HG03457 (cell line): ENCODE measurements at regions not wholly inside any gene's neighbourhood (a gene's known extent, or its start where the extent isn't known, plus 50 kb on each side); places are given as distances from the start of the nearest gene placed in this dataset.

Experiments used
- ATAC-seq: cut with Tn5 transposase; IDR thresholded peaks from one replicate; pipeline ENCODE4 v1.9.1; 2021; ENCODE audit warnings: moderate number of reproducible peaks; ENCODE audit not compliant: unreplicated experiment

DNA sequence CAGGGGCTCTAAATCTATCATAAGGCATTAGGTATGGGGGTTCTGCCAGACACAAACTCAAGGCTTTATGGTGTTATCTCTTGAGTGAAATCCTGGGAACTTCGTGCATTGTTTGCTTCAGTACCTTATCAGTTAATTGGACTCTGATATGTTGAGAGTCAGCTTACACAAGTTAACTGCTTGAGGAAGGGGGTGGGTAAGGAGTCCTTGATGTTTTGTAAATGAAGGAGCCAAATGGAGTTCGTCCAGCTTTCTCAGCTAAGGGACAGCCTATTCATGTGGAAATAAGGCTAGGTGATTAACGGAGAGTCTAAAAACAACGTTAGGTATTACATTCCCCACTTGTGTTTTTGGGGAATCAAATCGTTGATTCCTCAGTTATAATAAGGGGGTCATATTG lies 157.4 kb downstream of the TRIM27 start:
- no peak for ATAC-seq

DNA sequence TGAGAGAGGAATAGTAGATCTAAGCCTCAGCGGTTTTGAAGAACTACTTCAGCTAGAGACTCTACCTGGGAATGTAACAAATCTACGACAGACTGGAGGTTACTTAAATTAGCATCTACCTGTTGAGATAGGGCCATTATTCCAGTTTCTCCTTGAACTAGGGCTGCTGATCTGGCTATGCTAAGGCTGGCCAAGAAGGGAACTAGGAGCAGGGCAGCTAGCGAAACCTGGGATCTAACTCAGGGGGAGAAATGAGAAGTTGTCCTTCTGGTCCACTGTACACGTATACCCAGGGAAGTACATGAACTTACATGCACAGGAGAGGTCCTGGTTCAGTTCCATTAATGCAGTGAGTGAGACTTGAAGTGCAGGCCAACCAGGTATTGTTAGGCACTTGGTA lies 156.7 kb downstream of the TRIM27 start:
- no peak for ATAC-seq

DNA sequence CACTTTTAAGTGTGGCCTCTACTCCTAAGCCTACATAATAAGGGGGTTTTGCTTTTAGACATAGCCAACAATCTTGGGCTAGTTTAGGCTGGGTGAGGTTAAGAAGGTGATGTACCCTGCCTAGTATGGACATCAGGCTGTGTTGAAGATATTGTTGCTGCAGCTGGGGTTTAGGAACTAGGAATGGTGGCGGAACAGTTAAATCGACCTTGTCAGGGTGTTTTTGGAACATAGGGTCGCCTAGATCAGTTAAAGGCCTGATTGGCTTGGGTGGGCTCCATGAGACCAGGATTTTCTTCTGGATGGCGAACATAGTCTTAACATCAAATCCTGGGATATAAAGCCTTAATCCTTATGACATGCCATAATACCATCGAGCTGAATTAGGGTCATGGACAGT lies 156.1 kb downstream of the TRIM27 start:
- ATAC-seq: no peak

DNA sequence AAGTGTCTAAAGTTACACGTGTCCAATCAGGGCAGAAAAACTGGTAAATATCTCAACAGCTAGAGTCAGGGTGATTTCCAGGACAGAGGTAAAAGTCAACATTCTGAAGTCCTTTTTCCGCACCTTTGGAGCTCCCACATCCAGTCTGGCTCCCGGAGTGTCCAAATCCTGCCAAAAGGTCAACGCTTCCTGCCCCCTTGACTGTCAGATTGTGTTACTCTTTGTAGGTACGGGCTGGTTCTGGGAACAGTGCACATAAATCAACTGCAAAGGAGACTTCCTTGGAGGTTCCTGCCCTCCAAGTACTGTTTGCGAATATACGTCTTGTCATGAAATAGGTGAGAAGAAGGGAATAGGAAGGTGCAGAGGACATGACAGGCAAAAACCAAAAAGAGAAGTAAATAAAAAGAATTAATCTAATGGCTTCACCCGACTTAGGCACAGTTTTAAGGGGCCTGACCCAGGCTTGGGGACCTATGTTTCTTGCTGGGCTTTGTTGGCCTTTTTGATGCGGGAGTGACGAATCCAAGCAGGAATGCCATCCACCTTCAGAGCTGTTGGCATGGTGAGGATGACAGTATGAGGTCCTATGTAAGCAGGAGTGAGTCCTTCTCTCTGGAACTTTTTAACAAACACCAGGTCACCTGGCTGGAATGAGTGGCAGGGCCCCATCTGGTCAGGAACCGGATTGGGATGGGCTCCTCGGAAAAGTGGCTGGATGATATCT lies 155.4 kb downstream of the TRIM27 start:
- ATAC-seq: no peak

DNA sequence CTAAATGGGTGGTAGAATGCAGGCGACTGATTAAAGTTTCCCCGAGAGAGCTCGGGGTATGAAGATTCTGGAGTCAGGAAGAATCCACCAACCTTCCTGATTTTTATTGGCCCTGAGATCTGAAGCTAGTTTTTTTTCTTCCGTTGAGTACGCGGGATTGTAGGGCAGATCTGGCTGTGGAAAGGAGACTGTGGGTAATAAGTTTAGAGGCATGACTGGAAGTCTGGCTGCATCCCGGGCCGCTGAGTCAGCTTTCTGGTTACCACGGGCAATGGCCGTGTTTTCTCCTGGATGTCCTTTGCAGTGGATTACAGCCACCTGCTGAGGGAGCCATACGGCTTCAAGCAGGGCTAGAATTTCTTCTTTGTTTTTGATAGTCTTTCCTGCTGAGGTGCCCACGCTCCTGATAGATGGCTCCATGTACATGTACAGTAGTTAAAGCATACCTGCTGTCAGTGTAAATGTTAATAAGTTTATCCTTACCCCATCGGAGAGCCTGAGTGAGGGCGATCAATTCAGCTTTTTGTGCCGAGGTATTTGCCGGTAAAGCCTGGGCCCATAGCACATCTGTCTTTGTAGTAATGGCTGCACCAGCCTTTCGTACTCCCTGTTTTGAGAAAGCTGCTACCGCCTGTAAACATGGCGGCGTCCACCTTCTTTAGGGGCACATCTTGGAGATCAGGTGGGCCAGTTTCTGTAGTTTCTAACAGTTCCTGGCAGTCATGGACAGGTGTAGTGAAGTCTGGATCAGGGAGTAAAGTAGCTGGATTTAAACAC lies 154.0 kb downstream of the TRIM27 start:
- no peak for ATAC-seq

DNA sequence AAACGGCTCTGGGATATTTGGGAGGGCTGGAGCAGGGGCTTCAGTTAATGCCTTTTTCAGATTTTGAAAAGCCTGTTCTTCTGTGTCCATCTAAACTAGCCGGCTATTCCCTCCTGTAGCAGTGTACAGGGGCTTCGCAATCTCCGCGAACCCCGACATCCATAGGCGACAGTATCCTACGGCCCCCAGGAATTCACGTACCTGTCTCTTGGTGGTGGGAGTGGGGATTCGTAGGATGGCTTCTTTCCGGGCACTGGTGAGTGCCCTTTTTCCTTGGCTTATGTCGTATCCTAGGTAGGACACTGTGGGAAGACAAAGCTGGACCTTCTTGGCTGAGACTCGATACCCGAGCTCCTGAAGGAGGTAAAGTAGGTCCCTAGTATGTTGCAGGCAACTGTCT lies 153.1 kb downstream of the TRIM27 start:
- ATAC-seq: no peak

DNA sequence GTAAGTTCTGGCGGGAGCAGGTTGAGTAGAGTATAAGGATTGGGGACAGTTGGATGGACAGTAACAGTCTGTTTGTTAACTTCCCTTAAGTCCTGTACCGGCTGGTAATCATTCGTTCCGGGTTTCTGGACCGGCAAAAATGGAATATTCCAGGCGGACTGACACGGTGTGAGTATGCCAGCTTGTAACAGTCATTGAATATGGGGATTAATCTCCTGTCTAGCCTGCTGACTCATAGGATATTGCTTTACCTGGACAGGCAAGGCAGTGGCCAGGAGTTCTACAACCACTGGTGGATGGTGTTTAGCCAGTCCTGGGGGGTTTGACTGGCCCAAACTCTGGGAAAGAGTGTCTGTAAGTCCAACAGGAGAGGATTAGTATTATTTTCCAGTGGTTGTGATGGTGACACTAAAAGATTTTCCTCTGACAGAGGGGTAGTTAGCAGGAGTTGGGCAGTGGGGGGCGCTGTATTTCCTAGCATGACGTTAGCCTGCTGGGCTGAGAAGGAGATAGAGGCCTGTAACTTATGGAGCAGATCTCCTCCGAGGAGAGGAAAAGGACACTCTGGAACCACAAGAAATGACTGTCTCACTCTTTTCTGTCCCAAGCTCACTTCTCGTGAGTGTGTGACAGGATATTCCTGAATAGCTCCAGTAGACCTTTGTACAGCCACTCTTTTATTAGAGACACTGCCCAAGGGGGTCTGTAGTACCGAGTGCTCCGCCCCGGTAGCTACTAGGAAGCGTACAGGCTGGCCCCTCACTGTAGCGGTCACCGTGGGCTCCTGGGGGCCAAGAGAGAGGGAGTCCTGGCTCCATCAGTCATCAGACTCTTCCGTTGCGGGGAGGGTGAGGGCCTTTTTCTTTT lies 152.2 kb downstream of the TRIM27 start:
- ATAC-seq: no peak

DNA sequence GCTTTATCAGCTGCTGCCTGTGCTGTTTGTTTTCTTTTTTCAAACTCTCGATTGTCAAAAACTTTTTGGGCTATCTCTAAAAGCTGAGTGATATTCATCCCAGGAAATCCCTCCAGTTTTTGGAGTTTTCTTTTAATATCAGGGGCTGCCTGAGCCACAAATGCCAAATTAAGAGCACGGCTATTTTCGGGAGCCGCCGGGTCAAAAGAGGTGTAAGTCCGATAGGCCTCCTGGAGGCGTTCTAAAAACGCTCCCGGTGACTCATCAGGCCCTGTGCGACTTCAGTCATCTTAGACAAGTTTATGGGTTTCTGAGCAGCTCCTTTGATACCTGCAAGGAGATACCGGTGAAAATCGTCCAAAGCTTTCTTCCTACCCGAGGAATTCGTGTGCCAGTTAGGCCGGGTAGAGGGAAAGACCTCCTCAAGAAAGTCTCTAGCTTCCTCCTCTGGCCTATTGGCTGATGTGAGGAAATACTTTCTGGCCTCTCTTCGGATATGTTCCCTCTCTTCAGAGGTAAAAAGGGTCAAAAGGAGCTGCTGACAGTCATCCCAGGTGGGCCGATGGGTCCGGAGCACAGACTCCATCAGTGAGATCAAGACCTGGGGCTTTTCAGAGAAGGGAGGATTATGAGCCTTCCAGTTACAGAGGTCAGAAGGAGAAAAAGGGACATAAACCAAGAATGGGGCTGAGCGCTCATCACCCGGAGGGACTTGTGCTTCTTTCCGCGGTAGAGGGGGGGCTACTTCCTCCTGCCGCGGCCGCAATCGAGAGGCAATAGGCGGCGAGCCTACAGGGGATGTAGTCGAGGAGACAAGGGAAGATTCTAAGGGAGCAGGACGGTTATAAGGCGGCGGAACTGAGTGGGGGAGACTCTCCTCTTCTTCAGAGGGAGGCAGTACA lies 151.1 kb downstream of the TRIM27 start:
- no peak for ATAC-seq

DNA sequence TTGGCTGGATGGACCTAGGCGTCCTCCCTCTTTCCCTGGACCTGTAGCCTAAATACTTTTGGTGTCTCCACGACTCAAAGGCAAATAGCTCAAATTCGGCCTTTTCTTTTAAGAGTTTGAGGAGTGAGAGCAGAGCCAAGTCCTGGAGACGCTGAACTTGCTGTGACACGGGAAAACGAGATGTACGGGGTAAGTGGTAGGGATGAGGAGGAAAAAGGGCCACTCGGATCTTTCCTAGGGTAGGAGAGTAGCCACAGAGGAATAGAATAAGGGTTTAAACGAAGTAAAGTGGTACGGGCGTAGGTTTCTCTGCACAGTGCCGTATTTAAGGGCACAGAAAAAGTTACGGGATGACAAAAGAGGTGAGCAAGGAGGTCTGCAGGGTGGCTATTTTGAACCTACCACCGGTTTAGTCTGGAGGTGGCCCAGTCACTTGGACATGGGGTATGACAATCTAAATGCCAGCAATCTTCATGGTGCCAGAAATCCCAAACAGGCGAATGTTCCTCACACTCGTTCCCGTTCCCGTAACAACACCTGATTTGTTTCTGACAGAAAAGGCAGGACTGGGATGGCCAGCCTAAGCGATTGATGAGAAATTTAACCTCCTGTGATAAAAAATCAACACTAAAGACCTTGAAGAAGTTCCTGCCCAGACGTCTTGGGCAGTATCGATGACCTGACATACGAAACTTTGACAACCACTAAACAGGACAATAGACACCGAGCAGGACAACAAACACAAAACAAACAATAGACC lies 149.3 kb downstream of the TRIM27 start:
- ATAC-seq: no peak

DNA sequence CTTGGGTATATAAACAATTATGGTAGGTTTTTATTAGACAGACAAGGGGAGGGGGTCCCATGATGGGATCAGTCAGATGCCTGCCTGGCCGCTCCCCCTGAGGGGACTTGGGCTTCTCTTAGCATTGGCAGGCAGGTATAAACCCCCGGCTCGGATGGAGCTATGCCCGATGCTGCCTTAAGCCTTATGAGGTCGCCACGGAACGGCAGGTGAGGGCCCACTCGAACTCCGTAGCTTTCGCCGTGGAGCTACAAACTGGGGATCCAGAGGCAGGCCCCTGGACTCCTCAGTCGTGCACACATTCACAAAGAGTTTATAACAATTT lies 148.8 kb downstream of the TRIM27 start:
- ATAC-seq: no peak

DNA sequence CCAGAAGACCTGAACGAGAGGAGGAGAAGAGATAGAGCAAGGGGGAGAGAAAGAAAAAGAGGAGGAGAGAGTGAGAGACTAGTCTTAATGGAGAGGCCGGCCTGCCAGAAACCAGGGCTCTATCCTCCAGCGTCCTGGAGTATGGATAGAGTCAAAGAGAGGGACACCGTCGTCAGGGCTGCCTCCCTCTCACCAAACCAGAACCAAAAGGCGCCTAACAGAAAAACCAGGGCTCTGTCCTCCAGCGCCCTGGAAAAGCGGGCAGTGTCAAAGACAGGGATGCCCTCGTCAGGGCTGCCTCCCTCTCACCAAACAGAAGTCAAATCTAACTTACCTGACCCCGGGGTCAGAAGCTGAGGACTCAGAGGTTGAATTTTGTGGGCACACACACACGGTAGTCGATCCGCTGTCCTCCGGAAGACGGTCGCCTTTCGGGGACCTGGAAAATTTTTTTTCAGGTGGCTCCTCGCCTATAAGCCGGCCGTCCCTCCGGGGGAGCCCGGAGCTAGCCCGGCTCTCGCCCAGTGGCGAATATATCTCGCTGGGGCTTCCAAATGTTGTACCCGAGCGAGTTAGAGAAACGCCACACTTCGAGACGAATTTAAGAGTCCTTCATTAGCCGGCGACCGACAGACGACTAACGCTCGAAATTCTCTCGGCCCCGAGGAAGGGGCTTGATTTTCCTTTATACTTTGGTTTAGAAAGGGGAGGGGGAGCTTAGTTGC lies 148.2 kb downstream of the TRIM27 start:
- ATAC-seq: no peak

DNA sequence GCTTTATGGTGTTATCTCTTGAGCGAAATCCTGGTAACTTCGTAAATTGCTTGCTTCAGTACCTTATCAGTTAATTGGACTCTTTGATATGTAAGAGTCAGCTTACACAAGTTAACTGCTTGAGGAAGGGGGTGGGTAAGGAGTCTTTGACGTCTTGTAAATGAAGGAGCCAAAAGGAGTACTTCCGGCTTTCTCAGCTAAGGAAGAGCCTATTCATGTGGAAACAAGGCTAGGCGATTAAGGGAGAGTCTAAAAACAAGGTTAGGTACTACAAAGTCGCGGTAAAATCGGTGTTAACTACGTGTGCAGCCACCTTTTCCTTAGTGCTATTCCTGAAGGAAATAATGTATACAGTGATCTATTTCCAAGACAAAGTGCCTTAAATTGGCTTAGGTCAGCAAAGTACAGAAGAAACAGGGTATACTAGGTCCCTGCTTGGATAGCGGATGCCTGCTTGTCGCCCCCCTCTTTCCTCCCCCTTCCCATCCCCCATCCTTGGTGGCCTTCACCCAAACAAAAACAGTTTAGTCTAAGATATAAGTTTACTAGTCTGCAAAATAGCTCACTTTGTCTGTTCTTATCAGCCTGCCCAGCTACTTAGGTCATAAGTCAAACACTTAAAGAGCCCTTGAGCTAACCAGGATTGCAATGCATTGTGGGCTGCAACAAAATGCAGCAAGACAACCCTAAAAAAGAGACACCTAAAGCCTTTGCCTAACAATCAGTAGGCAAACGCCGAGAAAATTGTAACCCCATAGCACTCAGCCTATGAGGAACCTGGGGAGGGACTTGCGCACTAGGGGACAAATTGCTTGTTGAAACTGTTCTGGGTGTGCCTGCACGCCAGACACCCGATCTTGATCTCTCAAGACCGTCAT lies 147.3 kb downstream of the TRIM27 start:
- no peak for ATAC-seq

DNA sequence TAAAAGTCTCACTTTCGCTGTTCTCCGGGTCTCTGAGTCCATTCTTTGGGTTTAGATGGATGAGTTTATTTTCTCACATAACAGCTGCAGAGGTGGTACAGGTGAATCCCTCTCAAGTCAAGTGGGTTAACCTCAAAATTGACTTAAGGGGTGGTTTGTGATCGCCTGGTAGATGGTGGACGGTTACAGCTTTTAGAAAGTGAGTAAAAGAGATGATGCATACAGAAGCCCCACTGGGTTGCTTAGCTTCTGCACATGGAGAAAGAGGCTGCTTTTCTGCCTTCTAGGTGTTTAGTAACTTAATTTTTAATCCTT lies 146.7 kb downstream of the TRIM27 start:
- ATAC-seq: no peak

DNA sequence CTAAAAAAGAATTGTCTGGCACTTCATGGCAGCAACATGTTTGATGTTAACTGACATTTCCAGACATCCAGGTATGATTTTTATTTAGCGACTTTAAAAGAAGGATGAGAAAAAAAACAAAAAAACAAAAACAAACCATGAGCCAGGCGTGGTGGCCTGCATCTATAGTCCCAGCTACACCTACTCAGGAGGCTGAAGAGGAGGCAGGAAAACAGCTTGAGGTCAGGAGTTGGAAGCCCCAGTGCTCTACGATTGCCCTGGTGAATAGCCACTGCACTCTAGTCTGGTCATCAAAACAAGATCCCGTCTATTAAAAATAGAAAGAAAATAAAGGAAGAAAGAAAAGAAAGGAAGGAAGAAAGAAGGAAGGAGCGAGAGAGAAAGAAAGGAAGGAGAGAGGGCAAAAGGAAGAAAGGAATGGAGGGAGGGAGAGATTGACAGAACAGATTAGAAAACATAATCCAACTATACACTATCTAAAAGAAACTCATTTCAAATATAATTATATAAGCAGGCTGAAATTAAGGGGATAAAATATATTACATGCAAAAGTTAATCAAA lies 141.6 kb downstream of the TRIM27 start:
- ATAC-seq: no peak

DNA sequence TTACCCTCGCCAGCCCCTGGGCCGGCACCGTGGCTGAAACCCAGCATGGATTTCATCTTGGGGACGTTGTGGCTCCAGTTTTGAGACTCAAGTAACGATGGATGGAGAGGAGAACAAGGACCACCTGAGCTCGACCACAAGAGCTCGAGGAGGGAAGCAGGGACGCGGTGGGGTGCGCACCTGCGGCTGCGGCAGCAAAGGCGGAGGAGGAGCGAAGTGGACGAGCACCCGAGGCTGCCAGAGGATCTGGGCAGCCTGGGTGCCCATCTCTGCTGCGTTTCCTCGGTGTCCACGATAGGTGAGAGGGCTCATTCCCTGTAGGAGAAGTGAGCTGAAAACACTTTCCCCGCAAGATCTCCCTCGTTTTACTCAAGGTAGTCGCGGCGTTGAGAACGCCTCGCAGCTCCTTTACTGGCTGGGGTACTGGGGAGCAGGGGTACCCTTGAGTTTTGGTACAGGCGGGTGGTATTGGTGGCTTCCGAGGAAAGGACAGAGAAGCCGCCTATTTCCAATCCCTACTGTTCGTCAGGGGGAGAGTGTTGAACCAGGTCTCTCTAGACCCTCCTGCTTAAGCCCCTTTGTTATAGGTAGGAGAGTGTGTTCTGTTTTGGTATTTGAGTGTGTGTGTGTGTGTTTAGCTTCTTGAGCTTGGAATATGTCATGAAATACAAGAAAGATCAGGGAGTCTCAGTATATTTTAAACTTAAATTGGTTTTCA lies 137.7 kb downstream of the TRIM27 start:
- ATAC-seq: no peak

DNA sequence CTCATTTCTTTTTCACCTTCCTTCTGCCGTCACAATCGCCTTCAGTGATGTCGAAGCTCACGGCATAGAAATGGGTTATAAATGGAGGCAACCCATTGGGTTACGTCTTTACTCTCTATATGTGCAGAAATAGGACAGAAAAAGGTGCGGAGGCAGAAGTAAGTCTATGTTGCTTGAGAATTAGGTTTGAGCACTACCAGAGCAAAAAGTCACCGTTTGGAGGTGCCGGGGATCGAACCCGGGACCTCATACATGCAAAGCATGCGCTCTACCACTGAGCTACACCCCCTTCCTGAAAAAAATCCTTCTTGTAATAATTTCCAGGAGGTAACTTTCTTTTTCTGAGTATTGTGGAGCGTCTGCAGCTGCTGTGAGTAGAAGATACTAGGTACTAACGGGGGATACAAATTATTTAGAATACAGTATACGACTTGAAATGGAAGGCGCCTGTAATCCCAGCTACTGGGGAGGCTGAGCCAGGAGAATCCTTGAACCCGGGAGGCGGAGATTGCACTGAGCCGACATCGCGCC lies 134.2 kb downstream of the TRIM27 start:
- no peak for ATAC-seq

DNA sequence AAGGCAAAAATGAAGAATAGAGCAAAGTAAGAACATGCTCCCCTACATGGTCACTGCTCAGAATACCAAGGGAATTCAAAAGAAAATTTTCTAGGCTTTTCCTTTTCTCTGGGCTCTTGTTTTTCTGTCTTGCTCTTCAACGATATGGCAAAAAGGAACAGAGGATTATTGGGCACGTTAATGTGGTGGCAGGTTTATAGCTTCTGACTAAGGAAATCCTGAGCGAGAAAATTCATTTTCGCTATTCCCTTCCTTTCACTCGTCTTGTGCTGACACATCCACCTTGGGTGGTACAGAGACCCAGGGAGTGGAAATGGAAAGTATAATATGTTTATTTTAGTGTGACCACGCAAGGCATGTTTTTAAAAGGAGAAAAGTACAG lies 132.8 kb downstream of the TRIM27 start:
- ATAC-seq: no peak
